CD4-positive, alpha-beta T cell (primary cell): ENCODE measurements at regions not wholly inside any gene's neighbourhood (a gene's known extent, or its start where the extent isn't known, plus 50 kb on each side); places are given as distances from the start of the nearest gene placed in this dataset.

ENCODE experiments used
- ATAC-seq: fragments of 200-7000 bp; cut with Tn5 transposase; one replicate; pipeline ENCODE4 v1.10.0; 2022; ENCODE audit warnings: mild to moderate bottlenecking; ENCODE audit not compliant: poor library complexity
- CTCF ChIA-PET: fragments of 350-600 bp; sonication (Branson Sonifier 250); formaldehyde crosslinking; loops from one replicate; lab custom pipeline; 2021; ENCODE audit warnings: antibody characterized with exemption, inconsistent platforms; lab: Charles Lee
- POLR2A ChIA-PET: fragments of 350-600 bp; sonication (Branson Sonifier 250); formaldehyde crosslinking; loops from one replicate; lab custom pipeline; 2021; ENCODE audit warnings: antibody characterized with exemption, inconsistent platforms; lab: Charles Lee
- DNase-seq, 14 experiments: peaks; one replicate each; pipeline ENCODE4 v3.0.0-alpha.2; 2013 to 2020; ENCODE audit warnings: mixed read lengths in 2 of 14
- H3K27ac ChIP-seq, 2 donors: one replicate each; pipeline versions ENCODE4 v1.5.1 to v1.7.0; 2013; ENCODE audit warnings: low read length in 2 of 2, low read depth in 1 of 2, mild to moderate bottlenecking in 1 of 2
- H3K27me3 ChIP-seq, 2 experiments: 1 replicate in 1 of 2; 2 replicates in 1 of 2; pipeline versions ENCODE4 v1.6.1 to v1.7.0; 2013; ENCODE audit warnings: low read length in 2 of 2, control low read depth in 1 of 2, mild to moderate bottlenecking in 1 of 2, moderate library complexity in 1 of 2; ENCODE audit not compliant: insufficient read depth in 2 of 2, control insufficient read depth in 1 of 2
- H3K36me3 ChIP-seq: one replicate; pipeline ENCODE4 v1.6.1; 2013; ENCODE audit warnings: low read length, control low read depth; ENCODE audit not compliant: insufficient read depth
- H3K4me1 ChIP-seq: one replicate; pipeline ENCODE4 v1.6.1; 2013; ENCODE audit warnings: low read length, control low read depth; ENCODE audit not compliant: insufficient read depth
- H3K4me3 ChIP-seq: one replicate; pipeline ENCODE4 v1.5.1; 2013; ENCODE audit warnings: mild to moderate bottlenecking, low read length, moderate library complexity
- H3K9me3 ChIP-seq, 2 experiments: 1 replicate in 1 of 2; 2 replicates in 1 of 2; pipeline versions ENCODE4 v1.6.1 to v1.7.0; 2013; ENCODE audit warnings: low read length in 2 of 2, mild to moderate bottlenecking in 2 of 2, control low read depth in 1 of 2, moderate library complexity in 1 of 2; ENCODE audit not compliant: control insufficient read depth in 1 of 2, insufficient read depth in 1 of 2
- H3K27ac Mint-ChIP-seq: one replicate; pipeline ENCODE4 v1.8.0; 2020; ENCODE audit warnings: mixed read lengths
- H3K27me3 Mint-ChIP-seq: one replicate; pipeline ENCODE4 v1.8.0; 2021; ENCODE audit warnings: mixed read lengths
- H3K36me3 Mint-ChIP-seq: one replicate; pipeline ENCODE4 v1.8.0; 2021; ENCODE audit warnings: low read depth, mixed read lengths
- H3K4me1 Mint-ChIP-seq: one replicate; pipeline ENCODE4 v1.8.0; 2021; ENCODE audit warnings: low read depth, mixed read lengths
- H3K4me3 Mint-ChIP-seq: one replicate; pipeline ENCODE4 v1.8.0; 2020; ENCODE audit warnings: mild to moderate bottlenecking, mixed read lengths
- H3K9me3 Mint-ChIP-seq: one replicate; pipeline ENCODE4 v1.8.0; 2020; ENCODE audit warnings: mixed read lengths
- CTCF ChIP-seq: fragments of 200-600 bp; IDR thresholded peaks from one replicate; pipeline ENCODE4 v1.8.0; 2022; ENCODE audit warnings: antibody characterized with exemption, mild to moderate bottlenecking
- intact Hi-C, 2 experiments: fragments of 100-400 bp; cut with DNase I in 1 of 2; cut with micrococcal nuclease in 1 of 2; formaldehyde crosslinking; loops; one replicate each; pipeline versions ENCODE4 v1.15.1 to v1.9.0; 2023 to 2025; cut with DNase I, micrococcal nuclease

DNA sequence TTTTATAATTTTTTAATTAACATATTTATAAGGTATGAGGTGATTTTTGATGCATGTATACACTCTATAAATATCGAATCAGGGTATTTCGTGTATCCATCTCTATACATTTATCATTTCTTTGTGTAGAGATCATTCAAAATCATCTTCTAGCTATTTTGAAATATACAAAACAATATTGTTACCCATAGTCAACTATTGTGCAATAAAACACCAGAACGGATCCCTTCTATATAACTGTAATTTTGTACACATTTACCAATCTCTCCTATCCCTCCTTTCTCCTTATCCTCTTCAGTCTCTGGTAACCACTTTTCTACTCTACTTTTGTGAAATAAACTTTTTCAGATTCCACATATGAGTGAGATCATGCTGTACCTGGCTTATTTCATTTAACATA lies 1459.6 kb downstream of the MRPL39 start:
- Mint-ChIP-seq H3K9me3 (peaks cover 5% of the 10 kb centered on the region), H3K27ac (no peak overlapping the region), H3K4me1 (no peaks in the 10 kb centered on the region), H3K27me3 (no peaks in the 10 kb centered on the region), H3K4me3 (no peak overlapping the region), H3K36me3 (no peaks in the 10 kb centered on the region)
- H3K9me3 ChIP-seq = no peaks in the 10 kb centered on the region
- DNase-seq = no peak
- CTCF ChIA-PET = no interaction called here
- H3K4me3 ChIP-seq = no peak overlapping the region
- TF ChIP-seq CTCF = no peak
- H3K4me1 ChIP-seq = no peaks in the 10 kb centered on the region
- no peaks in the 10 kb centered on the region for H3K36me3 ChIP-seq
- no peaks in the 10 kb centered on the region for H3K27me3 ChIP-seq
- ATAC-seq = no peak
- POLR2A ChIA-PET = no interaction called here
- intact Hi-C loops = no loop called here
- H3K27ac ChIP-seq = no peak overlapping the region

- no peak overlapping the region for H3K4me3 Mint-ChIP-seq
- Histone ChIP-seq H3K27me3 (no peaks in the 10 kb centered on the region), H3K4me3 (no peak overlapping the region), H3K36me3 (no peaks in the 10 kb centered on the region), H3K9me3 (no peaks in the 10 kb centered on the region), H3K27ac (no peak overlapping the region), H3K4me1 (no peaks in the 10 kb centered on the region)
- TF ChIP-seq CTCF = no peak
- H3K27me3 Mint-ChIP-seq = no peaks in the 10 kb centered on the region
- intact Hi-C loops = no loop called here
- no peaks in the 10 kb centered on the region for H3K4me1 Mint-ChIP-seq
- ATAC-seq (no peak), DNase-seq (no peak)
- no peaks in the 10 kb centered on the region for H3K9me3 Mint-ChIP-seq
- ChIA-PET POLR2A (no interaction called here), CTCF (no interaction called here)
- no peaks in the 10 kb centered on the region for H3K36me3 Mint-ChIP-seq
- no peak overlapping the region for H3K27ac Mint-ChIP-seq
Observed at GRCh38 chr21:24131056-24131455, 1476.2 kb downstream of the MRPL39 start.

DNA sequence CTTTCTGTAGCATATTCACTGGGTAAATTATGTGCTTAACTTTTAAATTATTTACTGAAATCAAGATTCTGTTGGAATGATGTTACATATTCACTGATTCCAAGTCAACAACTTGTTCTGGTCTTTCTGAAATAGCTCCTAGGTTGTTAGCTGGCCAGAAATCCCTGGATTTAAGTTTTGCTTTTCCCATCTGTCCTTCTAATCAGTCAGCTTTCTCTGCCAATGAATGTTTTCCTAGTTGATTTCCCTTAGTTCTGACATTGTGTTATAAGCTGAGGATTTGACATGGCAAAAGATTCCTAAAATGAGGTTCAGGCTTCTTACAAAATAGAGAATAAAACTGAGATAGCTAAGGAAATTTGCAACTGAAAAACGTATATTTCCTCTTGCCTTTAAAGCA lies 1479.6 kb downstream of the MRPL39 start:
- H3K27ac Mint-ChIP-seq = no peak overlapping the region
- Histone ChIP-seq H3K9me3 (no peaks in the 10 kb centered on the region), H3K4me1 (no peaks in the 10 kb centered on the region), H3K27ac (no peak overlapping the region), H3K4me3 (no peak overlapping the region), H3K36me3 (no peaks in the 10 kb centered on the region), H3K27me3 (no peaks in the 10 kb centered on the region)
- no peaks in the 10 kb centered on the region for H3K4me1 Mint-ChIP-seq
- intact Hi-C loops = no loop called here
- ChIA-PET POLR2A (no interaction called here), CTCF (no interaction called here)
- no peak for DNase-seq
- no peaks in the 10 kb centered on the region for H3K9me3 Mint-ChIP-seq
- no peak for ATAC-seq
- H3K36me3 Mint-ChIP-seq = no peaks in the 10 kb centered on the region
- no peaks in the 10 kb centered on the region for H3K27me3 Mint-ChIP-seq
- TF ChIP-seq CTCF = no peak
- H3K4me3 Mint-ChIP-seq = no peak overlapping the region
